CD14-positive monocyte (primary cell): ENCODE measurements at regions not wholly inside any gene's neighbourhood (a gene's known extent, or its start where the extent isn't known, plus 50 kb on each side); places are given as distances from the start of the nearest gene placed in this dataset.

ENCODE experiments used
- DNase-seq, 3 donors: peaks; one replicate each; pipeline ENCODE4 v3.0.0-alpha.2; 2011 to 2022
- H2AFZ ChIP-seq: 2 replicates; pipeline ENCODE4 v1.6.0; 2012; ENCODE audit warnings: mild to moderate bottlenecking, low read depth, low read length, inconsistent platforms; ENCODE audit not compliant: insufficient read depth, poor library complexity, severe bottlenecking
- H3K27ac ChIP-seq, 2 donors: 1 replicate in 1 of 2; 2 replicates in 1 of 2; pipeline ENCODE4 v1.5.1; 2012 to 2013; ENCODE audit warnings: low read length in 2 of 2, control low read depth in 1 of 2, inconsistent platforms in 1 of 2, low read depth in 1 of 2, mild to moderate bottlenecking in 1 of 2
- H3K27me3 ChIP-seq, 2 donors: one replicate each; pipeline versions ENCODE4 v1.6.0 to v1.6.1; 2011 to 2013; ENCODE audit warnings: low read length in 2 of 2; ENCODE audit not compliant: control insufficient read depth in 2 of 2, insufficient read depth in 2 of 2
- H3K36me3 ChIP-seq, 2 donors: replicated peaks in 1 of 2; 1 replicate in 1 of 2; 2 replicates in 1 of 2; pipeline versions ENCODE4 v1.5.1 to v1.6.1; 2012 to 2013; ENCODE audit warnings: low read length in 2 of 2, control low read depth in 1 of 2, inconsistent platforms in 1 of 2, mild to moderate bottlenecking in 1 of 2; ENCODE audit not compliant: insufficient read depth in 2 of 2, control insufficient read depth in 1 of 2
- H3K4me1 ChIP-seq, 2 donors: 1 replicate in 1 of 2; 2 replicates in 1 of 2; pipeline versions ENCODE4 v1.5.1 to v1.6.1; 2012 to 2013; ENCODE audit warnings: low read length in 2 of 2, control low read depth in 1 of 2, inconsistent platforms in 1 of 2, mild to moderate bottlenecking in 1 of 2, moderate library complexity in 1 of 2; ENCODE audit not compliant: insufficient read depth in 2 of 2, control insufficient read depth in 1 of 2
- H3K4me2 ChIP-seq: replicated peaks from 2 replicates; pipeline ENCODE3; 2012; ENCODE audit warnings: low read length, moderate library complexity, mild to moderate bottlenecking; ENCODE audit not compliant: poor library complexity, severe bottlenecking; ENCODE audit errors: extremely low read depth
- H3K4me3 ChIP-seq, 3 experiments: fragments of 200-600 bp in 1 of 3; sonication (generic) in 1 of 3; replicated peaks in 1 of 3; 1 replicate in 2 of 3; 2 replicates in 1 of 3; pipeline ENCODE4 v1.5.1; 2011 to 2013; ENCODE audit warnings: low read length in 3 of 3, mild to moderate bottlenecking in 3 of 3, control low read depth in 2 of 3, low read depth in 2 of 3, inconsistent platforms in 1 of 3, moderate library complexity in 1 of 3
- H3K79me2 ChIP-seq: 2 replicates; pipeline ENCODE4 v1.6.0; 2012; ENCODE audit warnings: mild to moderate bottlenecking, control low read depth, inconsistent platforms, low read length, moderate library complexity; ENCODE audit not compliant: insufficient read depth
- H3K9ac ChIP-seq: 2 replicates; pipeline ENCODE4 v1.6.0; 2017; ENCODE audit warnings: low read length, mild to moderate bottlenecking; ENCODE audit not compliant: insufficient read depth, poor library complexity, severe bottlenecking
- H3K9me3 ChIP-seq, 2 donors: replicated peaks in 1 of 2; 1 replicate in 1 of 2; 2 replicates in 1 of 2; pipeline versions ENCODE4 v1.5.1 to v1.6.1; 2012 to 2013; ENCODE audit warnings: low read length in 2 of 2, control low read depth in 1 of 2; ENCODE audit not compliant: control insufficient read depth in 1 of 2, insufficient read depth in 1 of 2
- H4K20me1 ChIP-seq: 2 replicates; pipeline ENCODE4 v1.6.0; 2012; ENCODE audit warnings: mild to moderate bottlenecking, low read length, control low read depth, moderate library complexity; ENCODE audit not compliant: insufficient read depth
- H3K27ac Mint-ChIP-seq, 7 donors: one replicate each; pipeline ENCODE4 v1.8.0; 2020; ENCODE audit warnings: mild to moderate bottlenecking in 7 of 7, mixed read lengths in 7 of 7, moderate library complexity in 6 of 7, inconsistent platforms in 2 of 7
- H3K27me3 Mint-ChIP-seq, 3 donors: one replicate each; pipeline ENCODE4 v1.8.0; 2021 to 2022; ENCODE audit warnings: low read depth in 3 of 3, mild to moderate bottlenecking in 3 of 3, mixed read lengths in 3 of 3, moderate library complexity in 3 of 3, inconsistent platforms in 1 of 3
- H3K36me3 Mint-ChIP-seq, 2 donors: one replicate each; pipeline ENCODE4 v1.8.0; 2020; ENCODE audit warnings: mixed read lengths in 2 of 2, inconsistent platforms in 1 of 2, mild to moderate bottlenecking in 1 of 2
- H3K4me1 Mint-ChIP-seq: one replicate; pipeline ENCODE4 v1.8.0; 2020; ENCODE audit warnings: mild to moderate bottlenecking, mixed read lengths
- H3K4me3 Mint-ChIP-seq, 2 donors: one replicate each; pipeline ENCODE4 v1.8.0; 2020; ENCODE audit warnings: mild to moderate bottlenecking in 2 of 2, mixed read lengths in 2 of 2, moderate library complexity in 1 of 2
- H3K9me3 Mint-ChIP-seq, 7 donors: one replicate each; pipeline ENCODE4 v1.8.0; 2020 to 2022; ENCODE audit warnings: mixed read lengths in 7 of 7, mild to moderate bottlenecking in 6 of 7, moderate library complexity in 6 of 7, inconsistent platforms in 2 of 7
- CTCF ChIP-seq: fragments of 200-600 bp; IDR thresholded peaks from one replicate; pipeline ENCODE4 v1.8.0; 2022; ENCODE audit warnings: antibody characterized with exemption, mild to moderate bottlenecking
- WGBS: methylation state at CpG from one replicate; pipeline ENCODE4 v1.1.5; 2013; ENCODE audit warnings: missing lambda C conversion rate; ENCODE audit not compliant: insufficient coverage; 5-methylcytosine and 5-hydroxymethylcytosine counted together
- intact Hi-C, 2 donors: fragments of 100-400 bp; cut with micrococcal nuclease; formaldehyde crosslinking; loops; one replicate each; pipeline versions ENCODE4 v1.15.0 to v1.15.1; 2023

- H3K27ac Mint-ChIP-seq = no peak overlapping the region
- H3K27me3 Mint-ChIP-seq = no peaks in the 10 kb centered on the region
- Histone ChIP-seq H3K27ac (no peak overlapping the region), H3K4me1 (no peaks in the 10 kb centered on the region), H4K20me1 (no peaks in the 10 kb centered on the region), H3K79me2 (no peaks in the 10 kb centered on the region), H3K4me3 (no peak overlapping the region), H3K36me3 (no peaks in the 10 kb centered on the region), H3K27me3 (no peaks in the 10 kb centered on the region), H3K4me2 (no peak overlapping the region), H2AFZ (no peak overlapping the region), H3K9ac (no peak overlapping the region), H3K9me3 (no peaks in the 10 kb centered on the region)
- H3K9me3 Mint-ChIP-seq = peaks cover 0 to 8% (median 2%) of the 10 kb centered on the region in 7 donors
- no peak overlapping the region for H3K4me3 Mint-ChIP-seq
- 100% methylated on average over 1 of the region's 6 CpGs for WGBS
- intact Hi-C loops = no loop called here
- H3K4me1 Mint-ChIP-seq = no peaks in the 10 kb centered on the region
- H3K36me3 Mint-ChIP-seq = no peaks in the 10 kb centered on the region
- DNase-seq = no peak
- no peak for TF ChIP-seq CTCF
Observed at GRCh38 chr18:42179542-42180121, 224.6 kb downstream of the PIK3C3 start.

GRCh38 chr18:42181474-42181873 is 226.4 kb downstream of the PIK3C3 start:
- Histone ChIP-seq H3K4me3 (no peak overlapping the region), H3K36me3 (no peaks in the 10 kb centered on the region), H3K9me3 (no peaks in the 10 kb centered on the region), H3K27ac (no peak overlapping the region), H3K4me1 (no peaks in the 10 kb centered on the region), H4K20me1 (no peaks in the 10 kb centered on the region), H3K4me2 (no peak overlapping the region), H3K79me2 (no peaks in the 10 kb centered on the region), H3K9ac (no peak overlapping the region), H2AFZ (no peak overlapping the region), H3K27me3 (no peaks in the 10 kb centered on the region)
- 60% methylated on average over 1 of the region's 3 CpGs for WGBS
- H3K27me3 Mint-ChIP-seq = no peaks in the 10 kb centered on the region
- TF ChIP-seq CTCF = no peak
- H3K27ac Mint-ChIP-seq = no peak overlapping the region
- peaks cover 3% of the 10 kb centered on the region for H3K4me1 Mint-ChIP-seq
- H3K9me3 Mint-ChIP-seq = peaks cover 0 to 6% (median 0%) of the 10 kb centered on the region in 7 donors
- no peak for DNase-seq
- no peaks in the 10 kb centered on the region for H3K36me3 Mint-ChIP-seq
- H3K4me3 Mint-ChIP-seq = no peak overlapping the region
- intact Hi-C loops = no loop called here
